HCT116 (cell line): ENCODE measurements at regions not wholly inside any gene's neighbourhood (a gene's known extent, or its start where the extent isn't known, plus 50 kb on each side); places are given as distances from the start of the nearest gene placed in this dataset.

Source experiments
- ATAC-seq: fragments of 200-7000 bp; cut with Tn5 transposase; 2 replicates; pipeline ENCODE4 v1.9.1; 2020; ENCODE audit warnings: mild to moderate bottlenecking, moderate library complexity
- BruUV-seq: library from RNA; stranded (reverse); fragments of 400-500 nt; replicated peaks from 2 replicates; lab custom pipeline; 2021; lab: Mats Ljungman, UMichigan
- CTCF ChIA-PET: fragments of 300-600 bp; sonication (Branson Sonifier 250); formaldehyde crosslinking; loops from one replicate; lab custom pipeline; 2021; ENCODE audit warnings: antibody characterized with exemption; lab: Charles Lee
- POLR2A ChIA-PET: fragments of 300-600, 350-600 bp; sonication (Branson Sonifier 250); formaldehyde crosslinking; loops from one replicate; lab custom pipeline; 2021; ENCODE audit warnings: antibody characterized with exemption; lab: Charles Lee
- RAD21 ChIA-PET, 2 experiments: fragments of 300-600 bp; sonication (Branson Sonifier 250); formaldehyde crosslinking; loops; one replicate each; lab custom pipeline; 2023; ENCODE audit warnings: low total read pairs in 2 of 2; ENCODE audit not compliant: uncharacterized antibody in 2 of 2, unreplicated experiment in 2 of 2, low non-redundant PET in 1 of 2; lab: Charles Lee
- DNase-seq: peaks from one replicate; pipeline ENCODE4 v3.0.0-alpha.2; 2010; ENCODE audit warnings: low read depth, low spot score
- H2AFZ ChIP-seq: fragments of 200-600 bp; shearing (Covaris generic), sonication (generic); 2 replicates; pipeline ENCODE4 v1.6.1; 2017; ENCODE audit warnings: low read depth, mixed run types, mixed read lengths, antibody characterized with exemption, low read length; ENCODE audit not compliant: poor library complexity, severe bottlenecking
- H3K27ac ChIP-seq: 2 replicates; pipeline ENCODE4 v1.5.1; 2012; ENCODE audit warnings: low read depth, low read length
- H3K27me3 ChIP-seq: fragments of 200-600 bp; sonication (generic); 2 replicates; pipeline ENCODE4 v1.6.1; 2016; ENCODE audit warnings: mixed run types, low read length, mixed read lengths; ENCODE audit not compliant: insufficient read depth
- H3K36me3 ChIP-seq, 2 experiments: fragments of 200-500 bp in 1 of 2; fragments of 200-600 bp in 1 of 2; sonication (Bioruptor generic) in 1 of 2; sonication (generic) in 1 of 2; 2 replicates each; pipeline versions ENCODE4 v1.5.1 to v1.6.1; 2014 to 2016; ENCODE audit warnings: low read length in 2 of 2, inconsistent platforms in 1 of 2, mixed read lengths in 1 of 2, mixed run types in 1 of 2; ENCODE audit not compliant: insufficient read depth in 2 of 2, control insufficient read depth in 1 of 2
- H3K4me1 ChIP-seq, 2 experiments: fragments of 200-600 bp in 1 of 2; sonication (generic) in 1 of 2; 2 replicates each; pipeline versions ENCODE4 v1.5.1 to v1.6.1; 2012 to 2017; ENCODE audit warnings: low read length in 2 of 2, inconsistent platforms in 1 of 2, mild to moderate bottlenecking in 1 of 2, mixed read lengths in 1 of 2, mixed run types in 1 of 2, moderate library complexity in 1 of 2; ENCODE audit not compliant: insufficient read depth in 2 of 2, control insufficient read depth in 1 of 2
- H3K4me2 ChIP-seq: fragments of 200-600 bp; sonication (generic); 2 replicates; pipeline ENCODE4 v1.6.1; 2017; ENCODE audit warnings: mixed run types, low read length, mixed read lengths
- H3K4me3 ChIP-seq, 2 experiments: fragments of 200-600 bp in 1 of 2; sonication (generic) in 1 of 2; replicated peaks in 1 of 2; 2 replicates each; pipeline ENCODE4 v1.5.1; 2011 to 2016; ENCODE audit warnings: low read length in 2 of 2, control low read depth in 1 of 2, low read depth in 1 of 2, mild to moderate bottlenecking in 1 of 2, mixed read lengths in 1 of 2, mixed run types in 1 of 2
- H3K79me2 ChIP-seq: fragments of 200-600 bp; sonication (generic); 2 replicates; pipeline ENCODE4 v1.6.1; 2017; ENCODE audit warnings: mild to moderate bottlenecking, mixed run types, low read length, moderate library complexity, mixed read lengths; ENCODE audit not compliant: insufficient read depth
- H3K9ac ChIP-seq: fragments of 200-600 bp; sonication (generic); 2 replicates; pipeline ENCODE4 v1.6.1; 2016; ENCODE audit warnings: low read length, mixed read lengths
- H3K9me2 ChIP-seq: fragments of 200-600 bp; sonication (generic), shearing (Covaris generic); 2 replicates; pipeline ENCODE4 v1.6.1; 2017; ENCODE audit warnings: mixed run types, mild to moderate bottlenecking, moderate library complexity; ENCODE audit not compliant: insufficient read depth
- H3K9me3 ChIP-seq, 2 experiments: fragments of 200-500 bp in 1 of 2; fragments of 200-600 bp in 1 of 2; sonication (Bioruptor generic) in 1 of 2; sonication (generic) in 1 of 2; 2 replicates each; pipeline ENCODE4 v1.6.1; 2014 to 2017; ENCODE audit warnings: low read length in 2 of 2, mixed read lengths in 2 of 2, inconsistent platforms in 1 of 2, low read depth in 1 of 2, mild to moderate bottlenecking in 1 of 2, mixed run types in 1 of 2, moderate library complexity in 1 of 2; ENCODE audit not compliant: control insufficient read depth in 1 of 2, insufficient read depth in 1 of 2
- H4K20me1 ChIP-seq: fragments of 200-600 bp; sonication (generic), shearing (Covaris generic); 2 replicates; pipeline ENCODE4 v1.6.1; 2017; ENCODE audit warnings: mixed run types, mild to moderate bottlenecking, moderate library complexity; ENCODE audit not compliant: insufficient read depth
- ATF3 ChIP-seq: IDR thresholded peaks from 2 replicates; pipeline ENCODE4 v1.6.1; 2012
- EGR1 ChIP-seq: IDR thresholded peaks from 2 replicates; pipeline ENCODE4 v1.6.1; 2012; ENCODE audit warnings: low read depth
- ELF1 ChIP-seq: IDR thresholded peaks from 2 replicates; pipeline ENCODE4 v1.6.1; 2012; ENCODE audit warnings: low read depth, borderline replicate concordance
- EZH2 ChIP-seq: fragments of 200-600 bp; sonication (generic); IDR thresholded peaks from 2 replicates; pipeline ENCODE4 v1.6.1; 2017; ENCODE audit warnings: antibody characterized with exemption, mixed run types
- POLR2A ChIP-seq: IDR thresholded peaks from 2 replicates; pipeline ENCODE4 v1.7.0; 2011; ENCODE audit warnings: borderline replicate concordance; ENCODE audit not compliant: insufficient read depth, insufficient read length; ENCODE audit errors: extremely low read depth
- SIN3A ChIP-seq: IDR thresholded peaks from 2 replicates; pipeline ENCODE4 v1.6.1; 2012; ENCODE audit warnings: low read depth
- TCF7L2 ChIP-seq: IDR thresholded peaks from 2 replicates; pipeline ENCODE4 v1.7.0; 2011; ENCODE audit warnings: borderline replicate concordance, inconsistent platforms; ENCODE audit not compliant: insufficient read depth, insufficient read length; ENCODE audit errors: extremely low read depth
- YY1 ChIP-seq: IDR thresholded peaks from 2 replicates; pipeline ENCODE4 v1.6.1; 2011; ENCODE audit warnings: low read length, low read depth, moderate library complexity, mild to moderate bottlenecking; ENCODE audit not compliant: insufficient replicate concordance; ENCODE audit errors: extremely low read depth
- ZBTB33 ChIP-seq: IDR thresholded peaks from 2 replicates; pipeline ENCODE4 v1.6.1; 2011; ENCODE audit warnings: mild to moderate bottlenecking, low read length, moderate library complexity; ENCODE audit not compliant: insufficient replicate concordance; ENCODE audit errors: extremely low read depth
- ZNF274 ChIP-seq: fragments of 200-500 bp; sonication (Bioruptor generic); IDR thresholded peaks from 2 replicates; pipeline ENCODE4 v1.6.1; 2014; ENCODE audit warnings: mild to moderate bottlenecking, low read depth, low read length, inconsistent platforms
- intact Hi-C: fragments of 100-400 bp; cut with micrococcal nuclease; formaldehyde crosslinking; loops from 2 replicates; pipeline ENCODE4 v1.10.0; 2022
- TF ChIP-seq, protein P1 (sequence below): IDR thresholded peaks from 2 replicates; pipeline ENCODE4 v1.6.1; 2012

DNA sequence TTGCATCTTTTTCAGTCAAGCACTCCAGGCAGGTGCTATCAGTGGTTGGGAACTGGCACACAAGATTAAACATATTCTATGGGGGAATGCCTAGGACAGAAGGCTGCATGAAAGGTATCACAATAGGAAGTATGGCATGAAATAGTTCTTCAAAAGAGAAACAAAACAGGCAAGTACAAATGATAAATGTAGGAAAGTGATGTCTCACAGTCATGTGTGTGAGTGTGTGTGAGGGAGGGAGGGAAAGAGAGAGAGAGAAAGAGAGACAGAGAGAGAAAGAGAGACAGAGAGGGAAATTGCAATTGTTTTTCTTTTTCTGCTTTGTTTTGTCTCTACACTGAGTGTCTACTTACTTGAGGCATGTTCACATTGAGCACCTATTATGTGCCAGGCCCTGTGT is 456.3 kb downstream of the MIAT start:
- Histone ChIP-seq H3K79me2 (no peaks in the 10 kb centered on the region), H3K9me3 (no peaks in the 10 kb centered on the region), H2AFZ (no peak overlapping the region), H4K20me1 (no peaks in the 10 kb centered on the region), H3K4me1 (peaks cover 55 to 71% of the 10 kb centered on the region in 2 experiments), H3K9me2 (no peaks in the 10 kb centered on the region), H3K4me3 (no peak overlapping the region), H3K4me2 (peak overlapping the region; percentile 64), H3K27ac (peak overlapping the region; percentile 79), H3K9ac (peak overlapping the region; percentile 50), H3K36me3 (no peaks in the 10 kb centered on the region), H3K27me3 (0 out of 2 replicates have a peak, but pooled peaks cover 2% of the 10 kb centered on the region)
- DNase-seq (no peak), ATAC-seq (no peak)
- ChIA-PET CTCF (no interaction called here), RAD21 (interaction anchor here in 1 of 2 experiments (0.6 kb wide), 1 partner anchor 9 kb away, joined by 3 read pairs; no protein-coding TSS in a partner anchor), POLR2A (no interaction called here)
- no TSS peak for BruUV-seq
- TF ChIP-seq TCF7L2 (no peak), ZNF274 (no peak), ZBTB33 (no peak), ATF3 (no peak), ELF1 (no peak), YY1 (no peak), SIN3A (no peak), EZH2 (no peak), POLR2A (no peak), EGR1 (no peak)
- TF ChIP-seq, protein P1, sequence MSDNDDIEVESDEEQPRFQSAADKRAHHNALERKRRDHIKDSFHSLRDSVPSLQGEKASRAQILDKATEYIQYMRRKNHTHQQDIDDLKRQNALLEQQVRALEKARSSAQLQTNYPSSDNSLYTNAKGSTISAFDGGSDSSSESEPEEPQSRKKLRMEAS, result no peak
- intact Hi-C loops, result no loop called here
